Endothelial cell (in vitro differentiated cells): ENCODE measurements at regions not wholly inside any gene's neighbourhood (a gene's known extent, or its start where the extent isn't known, plus 50 kb on each side); places are given as distances from the start of the nearest gene placed in this dataset.

Source experiments
- DNase-seq: peaks from one replicate; pipeline ENCODE4 v3.0.0; 2021; ENCODE audit warnings: low spot score
- H3K27ac Mint-ChIP-seq: one replicate; pipeline ENCODE4 v1.8.0; 2021; ENCODE audit warnings: mixed read lengths, inconsistent platforms; ENCODE audit not compliant: unreplicated experiment
- H3K27me3 Mint-ChIP-seq: one replicate; pipeline ENCODE4 v1.8.0; 2021; ENCODE audit warnings: mild to moderate bottlenecking, moderate library complexity, mixed read lengths, inconsistent platforms; ENCODE audit not compliant: unreplicated experiment
- H3K36me3 Mint-ChIP-seq: one replicate; pipeline ENCODE4 v1.8.0; 2021; ENCODE audit warnings: mild to moderate bottlenecking, low read depth, mixed read lengths, inconsistent platforms; ENCODE audit not compliant: unreplicated experiment
- H3K4me1 Mint-ChIP-seq: one replicate; pipeline ENCODE4 v1.8.0; 2021; ENCODE audit warnings: mild to moderate bottlenecking, mixed read lengths, inconsistent platforms; ENCODE audit not compliant: unreplicated experiment
- H3K4me3 Mint-ChIP-seq: one replicate; pipeline ENCODE4 v1.8.0; 2021; ENCODE audit warnings: mild to moderate bottlenecking, mixed read lengths, inconsistent platforms; ENCODE audit not compliant: unreplicated experiment
- H3K9me3 Mint-ChIP-seq: one replicate; pipeline ENCODE4 v1.8.0; 2021; ENCODE audit warnings: mixed read lengths, inconsistent platforms; ENCODE audit not compliant: unreplicated experiment
- TF ChIP-seq, protein P1 (sequence below): fragments of 200-600 bp; sonication (generic); IDR thresholded peaks from one replicate; pipeline ENCODE4 v1.5.0; 2021; ENCODE audit warnings: antibody characterized with exemption; ENCODE audit not compliant: unreplicated experiment

- H3K4me1 Mint-ChIP-seq = no peaks in the 10 kb centered on the region
- H3K36me3 Mint-ChIP-seq = no peaks in the 10 kb centered on the region
- DNase-seq = no peak
- H3K9me3 Mint-ChIP-seq = no peaks in the 10 kb centered on the region
- TF ChIP-seq, protein P1, sequence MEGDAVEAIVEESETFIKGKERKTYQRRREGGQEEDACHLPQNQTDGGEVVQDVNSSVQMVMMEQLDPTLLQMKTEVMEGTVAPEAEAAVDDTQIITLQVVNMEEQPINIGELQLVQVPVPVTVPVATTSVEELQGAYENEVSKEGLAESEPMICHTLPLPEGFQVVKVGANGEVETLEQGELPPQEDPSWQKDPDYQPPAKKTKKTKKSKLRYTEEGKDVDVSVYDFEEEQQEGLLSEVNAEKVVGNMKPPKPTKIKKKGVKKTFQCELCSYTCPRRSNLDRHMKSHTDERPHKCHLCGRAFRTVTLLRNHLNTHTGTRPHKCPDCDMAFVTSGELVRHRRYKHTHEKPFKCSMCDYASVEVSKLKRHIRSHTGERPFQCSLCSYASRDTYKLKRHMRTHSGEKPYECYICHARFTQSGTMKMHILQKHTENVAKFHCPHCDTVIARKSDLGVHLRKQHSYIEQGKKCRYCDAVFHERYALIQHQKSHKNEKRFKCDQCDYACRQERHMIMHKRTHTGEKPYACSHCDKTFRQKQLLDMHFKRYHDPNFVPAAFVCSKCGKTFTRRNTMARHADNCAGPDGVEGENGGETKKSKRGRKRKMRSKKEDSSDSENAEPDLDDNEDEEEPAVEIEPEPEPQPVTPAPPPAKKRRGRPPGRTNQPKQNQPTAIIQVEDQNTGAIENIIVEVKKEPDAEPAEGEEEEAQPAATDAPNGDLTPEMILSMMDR = no peak
- no peak overlapping the region for H3K27ac Mint-ChIP-seq
- no peak overlapping the region for H3K4me3 Mint-ChIP-seq
- H3K27me3 Mint-ChIP-seq = no peaks in the 10 kb centered on the region
Observed at GRCh38 chr1:198472997-198473396, 67.5 kb downstream of the ATP6V1G3 start.

DNA sequence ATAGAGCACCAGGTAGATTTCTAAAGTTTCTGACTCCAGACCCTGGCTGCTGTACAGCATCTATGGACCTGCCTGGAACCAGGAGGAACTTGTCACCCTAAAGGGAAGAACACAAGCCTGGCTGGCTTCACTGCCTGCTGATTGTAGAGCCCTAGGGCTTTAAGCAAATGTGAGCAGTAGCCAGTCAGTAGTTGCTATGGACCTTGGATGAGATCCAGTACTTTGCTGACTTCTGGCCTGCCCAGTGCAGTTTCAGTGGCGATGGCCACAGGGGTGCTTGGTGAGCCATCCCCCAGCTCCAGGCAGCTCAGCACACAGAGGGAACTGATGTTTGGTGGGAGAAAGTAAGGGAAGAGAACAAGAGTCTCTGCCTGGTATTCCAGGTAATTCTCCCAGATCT lies 68.4 kb downstream of the ATP6V1G3 start:
- Mint-ChIP-seq H3K27ac (no peak overlapping the region), H3K27me3 (no peaks in the 10 kb centered on the region), H3K4me3 (no peak overlapping the region), H3K4me1 (peaks cover 3% of the 10 kb centered on the region), H3K9me3 (no peaks in the 10 kb centered on the region), H3K36me3 (no peaks in the 10 kb centered on the region)
- DNase-seq = no peak
- TF ChIP-seq, protein P1 = no peak

DNA sequence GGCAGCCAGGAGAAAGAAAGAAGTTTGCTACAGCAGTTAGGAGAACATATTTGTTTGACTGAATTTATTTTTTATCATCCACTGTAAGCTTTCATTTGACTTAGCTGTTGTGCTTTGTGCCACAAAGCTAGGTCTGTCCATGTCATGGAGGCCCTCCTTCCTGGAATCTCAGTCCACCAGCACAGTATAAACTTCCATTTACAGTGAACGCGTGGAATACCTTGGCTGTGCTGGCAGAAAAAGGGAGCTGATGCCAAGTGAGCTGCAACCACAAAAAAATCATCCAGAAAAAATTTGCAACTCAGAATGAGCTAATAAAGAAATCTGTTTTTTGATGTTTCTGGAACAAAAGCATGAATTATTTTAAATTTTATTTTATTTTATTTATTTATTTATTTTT lies 72.6 kb downstream of the ATP6V1G3 start:
- Mint-ChIP-seq H3K27ac (no peak overlapping the region), H3K27me3 (no peaks in the 10 kb centered on the region), H3K9me3 (no peaks in the 10 kb centered on the region), H3K36me3 (no peaks in the 10 kb centered on the region), H3K4me1 (peaks cover 3% of the 10 kb centered on the region), H3K4me3 (no peak overlapping the region)
- TF ChIP-seq, protein P1 = no peak
- no peak for DNase-seq

- H3K36me3 Mint-ChIP-seq = no peaks in the 10 kb centered on the region
- no peak for DNase-seq
- H3K4me3 Mint-ChIP-seq = no peak overlapping the region
- H3K27me3 Mint-ChIP-seq = no peaks in the 10 kb centered on the region
- H3K27ac Mint-ChIP-seq = no peak overlapping the region
- TF ChIP-seq, protein P1 = no peak
- no peaks in the 10 kb centered on the region for H3K9me3 Mint-ChIP-seq
- peaks cover 3% of the 10 kb centered on the region for H3K4me1 Mint-ChIP-seq
Observed at GRCh38 chr1:198467342-198467741, 73.1 kb downstream of the ATP6V1G3 start.

DNA sequence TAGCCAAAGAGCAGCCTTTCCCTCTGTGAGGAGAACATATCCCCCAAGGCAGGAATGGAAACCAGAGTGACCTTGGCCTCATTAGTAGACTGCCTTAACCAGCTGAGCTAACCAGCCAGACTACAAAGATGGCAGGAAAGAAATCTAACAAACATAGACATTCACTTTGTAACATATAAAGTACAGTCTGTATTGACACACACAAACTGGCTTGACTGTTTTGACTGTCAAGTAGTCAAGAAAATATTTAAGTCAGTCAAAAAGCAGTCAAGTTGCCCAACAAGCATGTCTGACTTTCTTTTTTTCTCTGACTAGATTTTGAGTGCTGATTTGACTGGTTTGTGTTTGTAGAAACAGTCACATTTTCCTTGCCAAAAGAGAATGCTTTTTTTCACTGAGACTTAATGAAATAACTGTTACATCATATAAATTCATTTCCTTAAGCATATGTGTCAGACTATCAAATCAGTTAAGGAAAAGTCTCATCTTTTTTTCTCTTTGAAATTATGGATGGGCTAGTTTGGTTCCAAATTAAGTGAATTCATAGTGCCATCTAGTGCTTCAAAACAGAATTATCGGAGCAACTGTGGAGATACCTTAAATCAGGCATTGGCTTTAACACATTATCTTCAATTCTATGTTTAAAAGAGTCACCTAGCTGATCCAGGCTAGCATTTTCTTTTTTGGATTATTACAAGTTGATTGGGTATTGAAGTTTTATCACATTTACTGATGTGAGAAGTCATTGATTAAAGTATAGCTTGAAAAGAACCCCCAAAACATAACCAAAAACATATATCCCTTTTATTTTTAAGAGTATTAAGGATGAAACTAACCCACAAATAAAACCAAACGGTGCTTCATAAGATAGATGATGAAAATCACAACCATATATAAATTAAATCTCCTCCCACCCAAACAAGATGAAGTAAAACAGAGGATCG lies 75.0 kb downstream of the ATP6V1G3 start:
- Mint-ChIP-seq H3K36me3 (no peaks in the 10 kb centered on the region), H3K4me3 (no peak overlapping the region), H3K4me1 (peaks cover 3% of the 10 kb centered on the region), H3K27ac (no peak overlapping the region), H3K27me3 (no peaks in the 10 kb centered on the region), H3K9me3 (no peaks in the 10 kb centered on the region)
- TF ChIP-seq, protein P1 = peak; percentile 56
- no peak for DNase-seq
